NCI-H1105 treated with DMSO at 0.1 percent for 48 hours (cell line): ENCODE measurements at regions not wholly inside any gene's neighbourhood (a gene's known extent, or its start where the extent isn't known, plus 50 kb on each side); places are given as distances from the start of the nearest gene placed in this dataset.

Source experiments
- DNase-seq: peaks from one replicate; lab custom pipeline; 2025; lab: John Stamatoyannopoulos, UW

DNA sequence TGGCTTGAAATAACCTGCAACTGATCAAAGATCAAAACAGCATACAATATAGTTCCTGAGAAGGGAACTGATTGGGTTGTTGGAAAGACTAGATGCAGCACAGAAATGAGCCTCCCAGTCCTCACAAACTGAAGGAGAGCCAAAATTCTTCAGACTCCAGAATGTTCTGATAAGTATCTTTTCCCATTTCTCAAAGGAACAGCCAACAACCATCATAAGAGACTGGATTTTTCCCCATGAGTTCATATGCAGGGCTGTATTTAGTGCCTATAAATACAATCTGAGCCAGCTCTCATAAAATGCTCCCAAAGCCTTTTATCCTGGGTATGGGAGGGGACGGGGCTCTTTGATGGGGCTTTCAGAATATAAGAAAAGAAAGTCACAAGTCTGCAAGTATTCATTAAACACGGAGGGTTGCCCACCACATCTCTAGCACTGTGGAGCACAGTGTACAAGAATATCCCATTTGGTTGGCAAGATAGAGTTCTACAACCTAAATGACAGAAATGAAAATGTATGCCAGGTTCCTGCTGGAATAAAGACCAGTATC lies 50.7 kb upstream of the LYVE1 start:
- no peak for DNase-seq

DNA sequence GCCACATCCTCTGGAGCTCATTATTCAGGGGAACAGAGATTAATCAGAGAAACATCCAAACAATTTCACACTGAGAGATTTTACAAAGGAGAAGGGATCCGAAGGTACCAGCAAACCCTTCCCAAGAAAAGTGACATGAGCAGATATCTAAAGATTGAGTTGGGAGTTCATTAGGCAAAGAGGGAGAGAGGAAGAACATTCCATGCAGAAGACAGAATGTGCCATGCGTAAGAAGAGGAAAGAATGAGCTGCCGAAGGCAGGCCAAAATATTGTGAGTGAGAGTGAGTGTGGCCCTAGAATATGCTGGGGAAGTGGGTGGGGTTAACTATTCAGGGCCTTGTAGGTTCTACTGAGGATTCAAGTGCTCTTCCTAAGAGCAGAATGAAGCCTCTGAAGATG lies 50.0 kb upstream of the LYVE1 start:
- no peak for DNase-seq
